WI38 (cell line): ENCODE measurements at regions not wholly inside any gene's neighbourhood (a gene's known extent, or its start where the extent isn't known, plus 50 kb on each side); places are given as distances from the start of the nearest gene placed in this dataset.

ENCODE experiments used
- H3K4me3 ChIP-seq: 2 replicates; pipeline ENCODE4 v1.5.1; 2011; ENCODE audit warnings: low read depth, mild to moderate bottlenecking, control low read depth, low read length
- CTCF ChIP-seq: IDR thresholded peaks from 2 replicates; pipeline ENCODE4 v1.5.1; 2012; ENCODE audit warnings: low read depth, mild to moderate bottlenecking, control low read depth, low read length

GRCh38 chr17:51387986-51388385 lies 127.6 kb downstream of the UTP18 start:
- H3K4me3 ChIP-seq: no peak overlapping the region
- no peak for TF ChIP-seq CTCF

- TF ChIP-seq CTCF: no peak
Measured at GRCh38 chr17:51389875-51390274, 129.5 kb downstream of the UTP18 start.

GRCh38 chr17:51391982-51392654 lies 131.8 kb downstream of the UTP18 start:
- no peak overlapping the region for H3K4me3 ChIP-seq
- no peak for TF ChIP-seq CTCF

More at GRCh38 chr17:51389875-51390274, 129.5 kb downstream of the UTP18 start:
- H3K4me3 ChIP-seq: no peak overlapping the region

GRCh38 chr17:51395621-51396020 lies 135.3 kb downstream of the UTP18 start:
- H3K4me3 ChIP-seq: no peak overlapping the region
- no peak for TF ChIP-seq CTCF

- TF ChIP-seq CTCF: no peak
- H3K4me3 ChIP-seq: no peak overlapping the region
Measured at GRCh38 chr17:51397361-51398127, 137.2 kb downstream of the UTP18 start.

- no peak for TF ChIP-seq CTCF
- H3K4me3 ChIP-seq: no peak overlapping the region
Measured at GRCh38 chr17:51398128-51398525, 137.8 kb downstream of the UTP18 start.

- H3K4me3 ChIP-seq: no peak overlapping the region
- no peak for TF ChIP-seq CTCF
Measured at GRCh38 chr17:51398687-51399086, 138.3 kb downstream of the UTP18 start.
